ENCODE measurements at regions not wholly inside any gene's neighbourhood (a gene's known extent, or its start where the extent isn't known, plus 50 kb on each side); places are given as distances from the start of the nearest gene placed in this dataset.
"Not testable (repeated sequence)": the region's sequence is repeated elsewhere in the genome, so short reads cannot be mapped to it uniquely, and the experiment has no call there.

GRCh38 chr13:65307056-65307455, 1923.1 kb downstream of the PCDH9 start:
- DNase-seq (ENCODE audit: low spot score): no peak

GRCh38 chr13:65302691-65303090, 1927.4 kb downstream of the PCDH9 start:
- no peak for DNase-seq (ENCODE audit: low spot score)

- no peak for DNase-seq (ENCODE audit: low spot score)
Measured at GRCh38 chr13:65301506-65301905, 1928.6 kb downstream of the PCDH9 start.

GRCh38 chr13:65300220-65300619, 1929.9 kb downstream of the PCDH9 start:
- no peak for DNase-seq (ENCODE audit: low spot score)

GRCh38 chr13:65293530-65294198, 1936.5 kb downstream of the PCDH9 start:
- no peak for DNase-seq (ENCODE audit: low spot score)

- DNase-seq (ENCODE audit: low spot score): no peak
Measured at GRCh38 chr13:65292488-65292901, 1937.6 kb downstream of the PCDH9 start.

GRCh38 chr13:65287405-65287804, 1942.7 kb downstream of the PCDH9 start:
- DNase-seq (ENCODE audit: low spot score): no peak

- no peak for DNase-seq (ENCODE audit: low spot score)
Measured at GRCh38 chr13:65275838-65276630, 1954.1 kb downstream of the PCDH9 start.

- no peak for DNase-seq (ENCODE audit: low spot score)
Measured at GRCh38 chr13:65275108-65275507, 1955.0 kb downstream of the PCDH9 start.

GRCh38 chr13:65273811-65274420, 1956.2 kb downstream of the PCDH9 start:
- not testable (repeated sequence) for DNase-seq (ENCODE audit: low spot score)

GRCh38 chr13:65268009-65268408, 1962.1 kb downstream of the PCDH9 start:
- DNase-seq (ENCODE audit: low spot score): no peak

- DNase-seq (ENCODE audit: low spot score): no peak
Measured at GRCh38 chr13:65265988-65266387, 1964.1 kb downstream of the PCDH9 start.

- no peak for DNase-seq (ENCODE audit: low spot score)
Measured at GRCh38 chr13:65264066-65264465, 1966.1 kb downstream of the PCDH9 start.

GRCh38 chr13:65260946-65261891, 1968.9 kb downstream of the PCDH9 start:
- no peak for DNase-seq (ENCODE audit: low spot score)

- no peak for DNase-seq (ENCODE audit: low spot score)
Measured at GRCh38 chr13:65240773-65241172, 1989.4 kb downstream of the PCDH9 start.

GRCh38 chr13:65236841-65237418, 1993.2 kb downstream of the PCDH9 start:
- DNase-seq (ENCODE audit: low spot score): no peak

- no peak for DNase-seq (ENCODE audit: low spot score)
Measured at GRCh38 chr13:65217471-65217995, 2012.6 kb downstream of the PCDH9 start.

GRCh38 chr13:65202845-65203244, 2027.3 kb downstream of the PCDH9 start:
- DNase-seq (ENCODE audit: low spot score): peak; percentile 53

- no peak for DNase-seq (ENCODE audit: low spot score)
Measured at GRCh38 chr13:65188721-65189120, 2041.4 kb downstream of the PCDH9 start.

GRCh38 chr13:65168026-65168425, 2062.1 kb downstream of the PCDH9 start:
- DNase-seq (ENCODE audit: low spot score): no peak

- no peak for DNase-seq (ENCODE audit: low spot score)
Measured at GRCh38 chr13:65166675-65167074, 2063.5 kb downstream of the PCDH9 start.

Measured in HT-29 (cell line).